Activated CD4-positive, alpha-beta T cell treated with anti-CD3 and anti-CD28 coated beads, Interleukin-2, amount 10 ng/mL, durations not matched to agents 24 days and 14 days (primary cell): ENCODE measurements at regions not wholly inside any gene's neighbourhood (a gene's known extent, or its start where the extent isn't known, plus 50 kb on each side); places are given as distances from the start of the nearest gene placed in this dataset.

Source experiments
- DNase-seq: peaks from one replicate; pipeline ENCODE4 v3.0.0; 2022
- H3K27ac Mint-ChIP-seq: one replicate; pipeline ENCODE4 v1.8.0; 2022; ENCODE audit warnings: mild to moderate bottlenecking, mixed read lengths
- H3K27me3 Mint-ChIP-seq: one replicate; pipeline ENCODE4 v1.8.0; 2022; ENCODE audit warnings: mixed read lengths
- H3K36me3 Mint-ChIP-seq: one replicate; pipeline ENCODE4 v1.8.0; 2022; ENCODE audit warnings: low read depth, mild to moderate bottlenecking, mixed read lengths
- H3K4me1 Mint-ChIP-seq: one replicate; pipeline ENCODE4 v1.8.0; 2021; ENCODE audit warnings: mixed read lengths
- H3K4me3 Mint-ChIP-seq: one replicate; pipeline ENCODE4 v1.8.0; 2022; ENCODE audit warnings: mild to moderate bottlenecking, moderate library complexity, mixed read lengths
- H3K9me3 Mint-ChIP-seq: one replicate; pipeline ENCODE4 v1.8.0; 2021; ENCODE audit warnings: mixed read lengths
- intact Hi-C: fragments of 100-400 bp; cut with micrococcal nuclease; formaldehyde crosslinking; loops from one replicate; pipeline ENCODE4 v1.15.1; 2023

GRCh38 chr4:175871774-175872405 lies 59.8 kb upstream of the GPM6A start:
- peaks cover 3% of the 10 kb centered on the region for H3K9me3 Mint-ChIP-seq
- no peak overlapping the region for H3K27ac Mint-ChIP-seq
- no peaks in the 10 kb centered on the region for H3K36me3 Mint-ChIP-seq
- H3K4me3 Mint-ChIP-seq = no peak overlapping the region
- no peaks in the 10 kb centered on the region for H3K4me1 Mint-ChIP-seq
- no peak for DNase-seq
- intact Hi-C loops = no loop called here
- H3K27me3 Mint-ChIP-seq = no peaks in the 10 kb centered on the region

DNA sequence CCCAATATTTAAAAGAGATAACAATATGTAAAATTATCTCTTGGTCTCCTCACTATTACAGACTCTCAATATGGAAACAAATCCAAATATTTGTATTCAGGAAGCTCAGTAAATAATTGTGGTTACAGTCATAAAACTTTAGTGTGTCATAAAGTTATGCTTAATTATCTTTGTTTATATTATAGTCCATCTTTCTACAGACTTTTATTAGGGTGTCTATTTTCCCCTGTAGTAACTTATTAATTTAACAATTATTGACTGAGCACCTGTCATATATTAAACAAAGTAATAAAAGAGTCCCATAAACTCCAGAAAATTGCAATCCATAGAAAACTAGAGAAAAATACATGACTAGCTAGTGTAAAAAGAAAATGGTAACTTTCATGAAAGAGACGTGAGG lies 61.6 kb upstream of the GPM6A start:
- H3K27ac Mint-ChIP-seq = no peak overlapping the region
- no peaks in the 10 kb centered on the region for H3K9me3 Mint-ChIP-seq
- DNase-seq = no peak
- intact Hi-C loops = no loop called here
- no peak overlapping the region for H3K4me3 Mint-ChIP-seq
- no peaks in the 10 kb centered on the region for H3K36me3 Mint-ChIP-seq
- H3K4me1 Mint-ChIP-seq = no peaks in the 10 kb centered on the region
- H3K27me3 Mint-ChIP-seq = no peaks in the 10 kb centered on the region

DNA sequence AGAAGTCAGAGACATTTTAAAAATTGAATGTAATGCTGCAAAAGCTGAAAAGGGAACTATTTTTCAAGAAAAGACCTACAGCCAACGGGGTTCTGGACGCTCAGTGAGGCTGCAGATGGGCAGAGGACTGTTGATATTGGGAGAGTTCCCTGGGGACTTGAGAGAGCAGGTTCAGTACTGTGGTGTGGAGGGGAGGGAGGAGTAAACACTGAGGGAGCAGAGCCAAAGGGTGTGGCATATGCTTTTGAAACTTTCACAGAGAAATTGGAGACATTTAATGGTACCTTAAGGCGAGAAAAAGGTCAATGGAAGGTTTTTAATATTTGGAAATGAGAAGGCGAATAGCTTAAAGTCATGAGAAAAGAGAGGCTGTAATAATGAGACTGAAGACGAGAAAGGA lies 62.2 kb upstream of the GPM6A start:
- intact Hi-C loops = no loop called here
- Mint-ChIP-seq H3K27me3 (no peaks in the 10 kb centered on the region), H3K4me1 (no peaks in the 10 kb centered on the region), H3K4me3 (no peak overlapping the region), H3K36me3 (no peaks in the 10 kb centered on the region), H3K9me3 (no peaks in the 10 kb centered on the region), H3K27ac (no peak overlapping the region)
- no peak for DNase-seq

DNA sequence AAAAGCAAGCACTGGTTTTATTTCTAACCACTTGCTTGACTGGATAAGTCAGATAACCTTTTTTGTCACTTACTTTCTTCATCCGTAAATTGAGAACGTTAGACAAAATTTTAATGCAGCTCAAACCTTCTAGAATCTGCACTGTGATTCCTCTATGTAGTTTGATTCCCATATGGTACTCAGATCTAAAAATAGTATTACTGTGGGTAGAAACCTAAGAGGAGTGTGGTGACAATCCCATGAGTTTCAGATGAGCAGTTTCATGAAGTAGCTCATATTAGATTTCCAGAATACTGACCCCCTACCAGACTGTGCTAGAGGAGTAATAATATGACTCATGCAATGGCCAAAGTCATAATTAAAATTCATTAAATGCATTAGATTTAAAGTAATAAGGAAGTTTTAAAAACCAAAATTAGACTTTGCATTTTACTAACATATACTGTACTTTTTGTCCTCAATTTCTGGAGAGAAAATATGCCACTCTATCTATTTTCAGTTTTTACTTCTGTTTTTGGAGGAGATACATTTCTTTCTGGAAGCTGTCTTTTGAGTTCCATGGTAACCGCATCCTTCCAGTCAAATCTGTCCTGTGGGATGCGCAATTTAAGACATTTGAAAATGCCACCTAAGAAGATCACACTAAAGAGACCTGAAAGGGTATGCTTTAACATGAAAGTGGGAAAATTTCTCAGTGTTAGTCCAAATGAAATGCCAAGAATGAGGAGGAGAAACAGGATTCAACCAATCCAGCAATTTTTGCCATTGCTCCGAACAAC lies 64.1 kb upstream of the GPM6A start:
- intact Hi-C loops = no loop called here
- H3K9me3 Mint-ChIP-seq = no peaks in the 10 kb centered on the region
- DNase-seq = no peak
- H3K4me1 Mint-ChIP-seq = no peaks in the 10 kb centered on the region
- H3K4me3 Mint-ChIP-seq = no peak overlapping the region
- H3K27ac Mint-ChIP-seq = no peak overlapping the region
- no peaks in the 10 kb centered on the region for H3K36me3 Mint-ChIP-seq
- H3K27me3 Mint-ChIP-seq = no peaks in the 10 kb centered on the region

GRCh38 chr4:175882891-175883290 lies 70.8 kb upstream of the GPM6A start:
- Mint-ChIP-seq H3K27ac (no peak overlapping the region), H3K9me3 (no peaks in the 10 kb centered on the region), H3K36me3 (no peaks in the 10 kb centered on the region), H3K4me3 (no peak overlapping the region), H3K27me3 (no peaks in the 10 kb centered on the region), H3K4me1 (no peaks in the 10 kb centered on the region)
- intact Hi-C loops = no loop called here
- DNase-seq = no peak

- no peaks in the 10 kb centered on the region for H3K4me1 Mint-ChIP-seq
- DNase-seq = no peak
- no peaks in the 10 kb centered on the region for H3K27me3 Mint-ChIP-seq
- no peak overlapping the region for H3K4me3 Mint-ChIP-seq
- no peaks in the 10 kb centered on the region for H3K9me3 Mint-ChIP-seq
- no peaks in the 10 kb centered on the region for H3K36me3 Mint-ChIP-seq
- no peak overlapping the region for H3K27ac Mint-ChIP-seq
- intact Hi-C loops = no loop called here
Measured at GRCh38 chr4:175884048-175884447, 72.0 kb upstream of the GPM6A start.

DNA sequence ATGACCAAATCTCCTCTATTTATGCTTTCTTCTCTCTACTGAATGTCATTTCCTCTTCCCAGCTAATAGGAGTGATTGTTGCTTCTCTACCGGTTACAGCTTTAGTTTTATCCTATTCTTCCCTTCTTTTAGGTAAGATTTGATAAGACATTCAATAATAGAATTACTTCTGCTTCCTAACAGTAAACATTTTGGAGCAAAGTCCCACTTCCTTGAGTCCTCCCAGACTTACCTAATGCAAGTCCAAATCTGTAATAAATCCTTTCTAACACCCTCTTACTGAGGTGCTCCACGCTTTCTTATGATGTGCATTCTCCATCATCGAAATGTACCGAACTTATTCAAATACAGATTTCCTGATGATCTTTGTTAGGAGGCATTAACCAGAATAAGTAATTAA lies 79.2 kb upstream of the GPM6A start:
- DNase-seq = no peak
- H3K36me3 Mint-ChIP-seq = no peaks in the 10 kb centered on the region
- H3K4me3 Mint-ChIP-seq = no peak overlapping the region
- intact Hi-C loops = no loop called here
- no peaks in the 10 kb centered on the region for H3K4me1 Mint-ChIP-seq
- H3K27me3 Mint-ChIP-seq = no peaks in the 10 kb centered on the region
- H3K27ac Mint-ChIP-seq = no peak overlapping the region
- no peaks in the 10 kb centered on the region for H3K9me3 Mint-ChIP-seq

DNA sequence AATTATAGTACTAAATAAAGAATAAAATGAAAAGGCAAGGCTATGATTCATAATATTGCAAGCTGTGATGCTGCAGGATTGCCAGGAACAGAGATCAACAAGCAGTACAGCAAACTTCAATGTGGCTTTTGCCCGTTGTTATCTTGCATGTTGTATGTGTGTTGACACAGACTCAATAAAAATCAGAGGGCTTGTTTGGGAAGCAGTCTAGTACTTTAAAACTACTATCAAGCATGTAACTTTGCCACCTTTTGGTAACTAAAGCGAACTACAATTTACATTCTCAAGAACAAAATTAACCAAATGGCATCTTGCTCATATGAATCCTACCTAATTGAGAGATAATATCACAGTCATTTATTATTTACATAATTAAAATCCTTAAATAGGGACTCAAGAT lies 79.8 kb upstream of the GPM6A start:
- Mint-ChIP-seq H3K9me3 (no peaks in the 10 kb centered on the region), H3K27ac (no peak overlapping the region), H3K4me1 (no peaks in the 10 kb centered on the region), H3K27me3 (no peaks in the 10 kb centered on the region), H3K4me3 (no peak overlapping the region), H3K36me3 (no peaks in the 10 kb centered on the region)
- DNase-seq = no peak
- intact Hi-C loops = no loop called here

DNA sequence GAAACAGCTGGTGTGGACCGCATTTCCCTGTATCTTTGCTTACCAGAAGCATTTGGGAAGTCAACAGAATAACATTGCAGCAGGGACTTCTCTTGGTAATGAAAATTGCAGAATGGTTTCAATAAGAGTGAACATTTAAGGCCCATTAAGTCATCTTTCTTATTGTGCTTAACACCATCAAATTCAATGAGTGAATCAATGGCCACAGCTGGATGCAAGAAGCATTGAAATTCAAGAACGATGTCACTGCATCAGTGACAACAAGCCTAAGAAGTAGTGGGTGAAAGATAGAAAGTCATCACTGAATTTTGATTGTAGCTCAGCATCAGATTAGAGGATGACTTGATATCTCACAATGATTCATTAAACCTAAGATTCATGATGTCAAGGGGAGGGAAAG lies 93.9 kb upstream of the GPM6A start:
- Mint-ChIP-seq H3K4me1 (no peaks in the 10 kb centered on the region), H3K27ac (no peak overlapping the region), H3K36me3 (no peaks in the 10 kb centered on the region), H3K4me3 (no peak overlapping the region), H3K27me3 (no peaks in the 10 kb centered on the region), H3K9me3 (no peaks in the 10 kb centered on the region)
- intact Hi-C loops = no loop called here
- no peak for DNase-seq

- no peak overlapping the region for H3K4me3 Mint-ChIP-seq
- no peaks in the 10 kb centered on the region for H3K9me3 Mint-ChIP-seq
- no peaks in the 10 kb centered on the region for H3K27me3 Mint-ChIP-seq
- no peak overlapping the region for H3K27ac Mint-ChIP-seq
- intact Hi-C loops = no loop called here
- H3K36me3 Mint-ChIP-seq = no peaks in the 10 kb centered on the region
- no peaks in the 10 kb centered on the region for H3K4me1 Mint-ChIP-seq
- no peak for DNase-seq
Measured at GRCh38 chr4:175906384-175906783, 94.3 kb upstream of the GPM6A start.

- intact Hi-C loops = no loop called here
- H3K27me3 Mint-ChIP-seq = no peaks in the 10 kb centered on the region
Measured at GRCh38 chr4:175910700-175911099, 98.6 kb upstream of the GPM6A start.

DNA sequence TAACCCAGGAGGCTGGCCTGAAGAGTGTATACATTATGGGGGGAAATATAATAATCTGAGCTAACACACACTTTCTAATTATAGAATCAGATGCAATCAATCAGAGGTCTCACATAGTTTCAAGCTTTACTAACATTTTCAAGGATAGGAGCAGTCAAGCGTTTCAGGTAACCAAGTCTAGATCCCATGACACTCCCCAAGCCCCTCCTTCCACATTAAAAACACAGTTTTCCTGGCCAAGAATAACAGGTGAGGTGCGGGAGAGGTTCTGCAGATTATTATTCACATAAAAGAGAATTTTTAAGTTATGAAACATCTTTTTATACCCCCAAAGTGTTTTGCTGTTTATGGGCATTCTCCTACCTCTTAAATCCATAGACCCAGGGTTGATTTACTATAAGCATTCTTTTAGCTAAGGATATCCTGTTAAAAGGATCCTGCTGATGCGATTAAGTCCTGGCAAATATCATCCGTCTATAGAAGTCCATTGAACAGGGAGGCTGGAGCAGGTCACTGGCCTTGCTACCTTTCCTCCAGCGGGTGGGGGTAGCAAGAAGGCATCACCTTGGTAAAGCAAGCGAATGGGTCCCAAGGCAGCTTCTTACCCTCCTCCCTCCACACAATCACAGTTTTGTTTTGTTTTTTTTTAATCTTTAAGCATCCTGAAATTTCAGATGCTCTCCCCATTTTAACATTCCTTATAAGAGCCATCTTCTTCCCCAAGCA lies 104.7 kb upstream of the GPM6A start:
- H3K36me3 Mint-ChIP-seq = no peaks in the 10 kb centered on the region
- H3K27me3 Mint-ChIP-seq = no peaks in the 10 kb centered on the region
- intact Hi-C loops = no loop called here
- no peak for DNase-seq
- H3K9me3 Mint-ChIP-seq = no peaks in the 10 kb centered on the region
- no peaks in the 10 kb centered on the region for H3K4me1 Mint-ChIP-seq
- H3K27ac Mint-ChIP-seq = no peak overlapping the region
- no peak overlapping the region for H3K4me3 Mint-ChIP-seq

More at GRCh38 chr4:175910700-175911099, 98.6 kb upstream of the GPM6A start:
- no peaks in the 10 kb centered on the region for H3K4me1 Mint-ChIP-seq
- H3K4me3 Mint-ChIP-seq = no peak overlapping the region
- no peak for DNase-seq
- H3K27ac Mint-ChIP-seq = no peak overlapping the region
- H3K9me3 Mint-ChIP-seq = no peaks in the 10 kb centered on the region
- no peaks in the 10 kb centered on the region for H3K36me3 Mint-ChIP-seq

GRCh38 chr4:175927121-175927520 lies 115.1 kb upstream of the GPM6A start:
- Mint-ChIP-seq H3K27ac (no peak overlapping the region), H3K9me3 (no peaks in the 10 kb centered on the region), H3K27me3 (no peaks in the 10 kb centered on the region), H3K4me3 (no peak overlapping the region), H3K36me3 (no peaks in the 10 kb centered on the region), H3K4me1 (no peaks in the 10 kb centered on the region)
- no peak for DNase-seq
- intact Hi-C loops = no loop called here

- Mint-ChIP-seq H3K36me3 (no peaks in the 10 kb centered on the region), H3K27me3 (no peaks in the 10 kb centered on the region), H3K4me3 (no peak overlapping the region), H3K9me3 (no peaks in the 10 kb centered on the region), H3K27ac (no peak overlapping the region), H3K4me1 (no peaks in the 10 kb centered on the region)
- intact Hi-C loops = no loop called here
- DNase-seq = no peak
Measured at GRCh38 chr4:175929441-175929840, 117.4 kb upstream of the GPM6A start.
